Ectodermal cell (in vitro differentiated cells): ENCODE measurements at regions not wholly inside any gene's neighbourhood (a gene's known extent, or its start where the extent isn't known, plus 50 kb on each side); places are given as distances from the start of the nearest gene placed in this dataset.

Experiments
- H3K27ac ChIP-seq: 2 replicates; pipeline ENCODE4 v1.7.0; 2013; ENCODE audit warnings: mild to moderate bottlenecking, low read depth, low read length; ENCODE audit not compliant: insufficient read depth, poor library complexity, severe bottlenecking
- H3K27me3 ChIP-seq: 2 replicates; pipeline ENCODE4 v1.7.0; 2013; ENCODE audit warnings: mild to moderate bottlenecking, low read length; ENCODE audit not compliant: insufficient read depth, control insufficient read depth, poor library complexity, severe bottlenecking
- H3K36me3 ChIP-seq: one replicate; pipeline ENCODE4 v1.7.0; 2013; ENCODE audit warnings: low read length; ENCODE audit not compliant: control insufficient read depth, insufficient read depth
- H3K4me1 ChIP-seq: one replicate; pipeline ENCODE4 v1.7.0; 2013; ENCODE audit warnings: low read length; ENCODE audit not compliant: control insufficient read depth, insufficient read depth
- H3K4me3 ChIP-seq: 2 replicates; pipeline ENCODE4 v1.7.0; 2013; ENCODE audit warnings: low read depth, low read length, control low read depth; ENCODE audit not compliant: insufficient read depth
- H3K9me3 ChIP-seq: 2 replicates; pipeline ENCODE4 v1.7.0; 2013; ENCODE audit warnings: mild to moderate bottlenecking, low read length, moderate library complexity; ENCODE audit not compliant: control insufficient read depth
- WGBS, 2 experiments: methylation state at CpG; one replicate each; pipeline ENCODE4 v1.1.7; 2013; ENCODE audit warnings: missing lambda C conversion rate in 2 of 2; 5-methylcytosine and 5-hydroxymethylcytosine counted together

DNA sequence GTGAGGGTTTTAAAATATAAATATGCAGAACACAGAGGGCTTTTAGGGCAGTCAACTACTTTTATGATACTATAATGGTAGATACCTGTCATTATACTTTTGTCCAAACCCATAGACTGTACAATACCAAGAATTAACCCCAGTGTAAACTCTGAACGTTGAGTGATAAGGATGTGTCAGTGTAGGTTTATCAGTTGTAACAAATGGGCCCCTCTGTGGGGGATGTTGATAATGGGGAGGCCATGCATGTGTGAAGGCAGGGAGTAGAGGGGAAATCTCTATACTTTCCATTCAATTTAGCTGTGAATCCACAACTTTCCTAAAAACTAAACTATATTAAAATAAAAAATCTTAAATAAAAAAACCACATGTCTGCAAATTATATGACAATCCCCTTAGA, 193.5 kb upstream of the CAMK1G start:
- Histone ChIP-seq H3K36me3 (no peaks in the 10 kb centered on the region), H3K27me3 (no peaks in the 10 kb centered on the region), H3K27ac (no peak overlapping the region), H3K9me3 (no peaks in the 10 kb centered on the region), H3K4me3 (no peak overlapping the region), H3K4me1 (peaks cover 5% of the 10 kb centered on the region)
- 83 to 100% methylated on average over 1 of the region's 1 CpG for WGBS, 2 experiments

DNA sequence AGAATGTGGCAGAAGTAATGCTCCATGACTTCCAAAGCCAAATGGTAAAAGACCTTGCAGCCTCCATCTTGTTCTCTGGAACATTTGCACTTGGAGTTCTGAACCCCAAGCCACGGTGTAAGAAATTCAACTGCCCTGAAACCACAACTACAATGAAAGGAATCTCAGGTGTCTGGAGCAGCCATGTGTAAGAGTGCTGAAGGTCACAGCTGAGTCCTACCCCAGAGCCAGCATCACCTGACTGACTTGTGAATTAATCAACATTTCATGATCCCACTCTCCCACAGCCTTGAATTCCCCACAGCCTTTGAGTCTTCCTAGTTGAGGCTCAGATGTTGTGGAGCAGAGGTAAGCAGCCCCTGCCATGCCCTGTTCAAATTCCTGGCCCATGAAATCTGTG, 192.8 kb upstream of the CAMK1G start:
- WGBS, 2 experiments = 96 to 100% methylated on average over 1 of the region's 1 CpG
- H3K9me3 ChIP-seq = no peaks in the 10 kb centered on the region
- no peaks in the 10 kb centered on the region for H3K27me3 ChIP-seq
- H3K36me3 ChIP-seq = no peaks in the 10 kb centered on the region
- H3K4me3 ChIP-seq = no peak overlapping the region
- no peak overlapping the region for H3K27ac ChIP-seq
- peaks cover 13% of the 10 kb centered on the region for H3K4me1 ChIP-seq

DNA sequence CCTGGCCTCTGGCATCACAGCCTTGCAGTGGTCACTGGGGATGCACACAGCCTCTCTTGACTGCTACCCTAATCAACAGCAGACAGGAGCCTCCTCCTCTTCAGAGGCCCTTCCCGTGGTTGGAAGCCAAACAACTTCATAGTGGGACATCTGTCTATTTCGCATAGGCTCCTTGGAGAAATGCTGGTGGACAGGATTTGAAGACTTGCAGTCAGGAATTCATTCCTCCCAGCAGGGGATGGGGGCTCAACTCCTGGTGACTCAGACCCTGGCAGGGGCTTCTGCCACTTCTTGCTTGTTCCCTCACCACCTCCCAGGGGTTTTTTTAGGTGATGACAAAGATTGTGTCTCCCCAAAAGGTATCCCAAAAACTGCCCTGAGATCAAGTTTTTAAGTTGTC, 191.7 kb upstream of the CAMK1G start:
- 68 to 85% methylated on average over 2 of the region's 2 CpGs for WGBS, 2 experiments

DNA sequence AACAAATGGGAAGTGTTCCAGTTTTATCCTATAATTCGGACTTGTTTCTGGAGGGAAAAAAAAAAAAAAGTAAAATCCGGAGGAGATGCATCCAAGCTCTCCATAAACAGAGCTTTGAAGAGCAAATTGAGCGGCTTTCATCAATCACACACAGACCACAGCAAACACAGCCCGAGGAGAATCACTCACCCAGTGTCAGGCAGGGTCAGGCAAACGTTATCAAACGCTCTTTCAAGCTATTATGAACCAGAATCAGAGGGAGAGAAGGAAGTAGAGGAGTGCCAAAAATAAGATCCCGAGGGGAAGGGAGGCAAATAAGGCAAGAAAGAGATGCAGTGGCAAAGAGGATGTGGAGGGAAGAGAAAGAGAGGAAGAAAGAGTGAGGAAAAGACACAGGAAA, 188.3 kb upstream of the CAMK1G start:
- H3K9me3 ChIP-seq = no peaks in the 10 kb centered on the region
- H3K27ac ChIP-seq = no peak overlapping the region
- peaks cover 9% of the 10 kb centered on the region for H3K4me1 ChIP-seq
- 43 to 44% methylated on average over 7 of the region's 7 CpGs for WGBS, 2 experiments
- H3K27me3 ChIP-seq = no peaks in the 10 kb centered on the region
- no peaks in the 10 kb centered on the region for H3K36me3 ChIP-seq
- no peak overlapping the region for H3K4me3 ChIP-seq

More for the DNA sequence above, 191.7 kb upstream of the CAMK1G start:
- H3K27me3 ChIP-seq = no peaks in the 10 kb centered on the region
- peaks cover 15% of the 10 kb centered on the region for H3K4me1 ChIP-seq
- H3K36me3 ChIP-seq = no peaks in the 10 kb centered on the region
- no peak overlapping the region for H3K4me3 ChIP-seq
- no peak overlapping the region for H3K27ac ChIP-seq
- no peaks in the 10 kb centered on the region for H3K9me3 ChIP-seq

DNA sequence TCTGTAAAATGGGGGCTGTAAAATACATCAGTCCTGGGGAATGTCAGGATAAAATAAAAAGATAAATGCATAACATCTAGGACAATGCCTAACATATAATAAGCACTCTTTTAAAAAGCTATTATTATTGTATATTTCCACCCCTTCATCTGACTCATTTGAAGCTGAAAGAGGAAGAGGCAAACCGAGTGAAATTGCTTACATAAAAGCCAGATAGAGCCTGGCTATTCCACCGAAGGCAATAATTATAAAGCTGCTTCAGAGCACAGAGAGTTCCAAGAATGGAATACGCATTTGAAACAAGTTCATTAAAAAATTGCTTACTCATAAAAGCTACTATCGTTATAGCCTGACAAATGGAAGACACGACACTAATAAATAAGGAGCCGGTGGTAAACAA, 186.1 kb upstream of the CAMK1G start:
- peaks cover 9% of the 10 kb centered on the region for H3K4me1 ChIP-seq
- WGBS, 2 experiments = 90 to 91% methylated on average over 6 of the region's 6 CpGs

DNA sequence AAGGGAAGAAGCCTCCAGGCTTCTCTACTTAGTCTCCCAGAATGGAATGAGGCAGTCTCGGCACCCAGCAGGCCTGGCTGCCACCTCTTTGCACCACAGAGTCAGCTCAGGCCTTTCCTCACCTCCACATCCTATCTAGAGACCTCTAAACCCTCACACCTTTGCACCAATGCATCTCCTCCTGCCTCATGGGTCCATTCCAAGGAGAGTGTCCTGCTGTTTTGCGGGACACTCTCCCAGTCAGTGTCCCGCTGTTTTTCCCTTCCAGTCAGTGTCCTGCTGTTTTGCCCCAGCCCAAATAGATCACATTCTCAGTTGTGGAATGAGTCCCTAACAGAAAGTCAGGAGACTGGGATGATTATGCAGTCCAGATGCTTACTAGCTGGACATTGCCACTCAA, 185.6 kb upstream of the CAMK1G start:
- H3K4me3 ChIP-seq = no peak overlapping the region
- no peak overlapping the region for H3K27ac ChIP-seq
- H3K4me1 ChIP-seq = peaks cover 9% of the 10 kb centered on the region
- H3K27me3 ChIP-seq = no peaks in the 10 kb centered on the region
- no peaks in the 10 kb centered on the region for H3K36me3 ChIP-seq
- H3K9me3 ChIP-seq = no peaks in the 10 kb centered on the region
- WGBS, 2 experiments = 70 to 76% methylated on average over 3 of the region's 3 CpGs

More for the DNA sequence above, 186.1 kb upstream of the CAMK1G start:
- Histone ChIP-seq H3K9me3 (no peaks in the 10 kb centered on the region), H3K27me3 (no peaks in the 10 kb centered on the region), H3K4me3 (no peak overlapping the region), H3K27ac (no peak overlapping the region), H3K36me3 (no peaks in the 10 kb centered on the region)

- no peaks in the 10 kb centered on the region for H3K27me3 ChIP-seq
- H3K36me3 ChIP-seq = no peaks in the 10 kb centered on the region
- no peak overlapping the region for H3K27ac ChIP-seq
- H3K4me3 ChIP-seq = no peak overlapping the region
- WGBS, 2 experiments = 73 to 76% methylated on average over 5 of the region's 5 CpGs
- no peaks in the 10 kb centered on the region for H3K9me3 ChIP-seq
- peaks cover 9% of the 10 kb centered on the region for H3K4me1 ChIP-seq
Observed at GRCh38 chr1:209398313-209398991, 185.1 kb upstream of the CAMK1G start.

DNA sequence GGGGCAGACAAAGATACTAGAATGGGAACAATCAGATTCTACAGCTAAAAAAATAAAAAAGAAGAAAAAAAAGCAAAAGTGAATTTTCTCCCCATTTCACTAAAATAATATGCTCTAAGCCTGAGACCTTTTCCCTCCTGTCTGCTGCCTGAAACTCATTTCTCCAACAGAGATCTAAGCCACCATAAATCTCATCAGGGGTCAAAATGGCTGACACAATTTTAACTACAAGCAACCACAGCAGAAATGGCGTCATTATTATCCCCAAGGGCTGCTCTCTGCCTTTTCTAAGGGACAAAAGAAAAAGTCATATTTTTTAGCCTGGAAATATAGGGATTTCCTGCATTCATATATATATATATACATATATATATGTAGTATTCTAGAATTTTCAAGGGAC, 183.7 kb upstream of the CAMK1G start:
- 83 to 100% methylated on average over 1 of the region's 1 CpG for WGBS, 2 experiments
- peaks cover 16% of the 10 kb centered on the region for H3K4me1 ChIP-seq
- H3K27ac ChIP-seq = no peak overlapping the region
- no peaks in the 10 kb centered on the region for H3K27me3 ChIP-seq
- no peaks in the 10 kb centered on the region for H3K36me3 ChIP-seq
- H3K4me3 ChIP-seq = no peak overlapping the region
- no peaks in the 10 kb centered on the region for H3K9me3 ChIP-seq

DNA sequence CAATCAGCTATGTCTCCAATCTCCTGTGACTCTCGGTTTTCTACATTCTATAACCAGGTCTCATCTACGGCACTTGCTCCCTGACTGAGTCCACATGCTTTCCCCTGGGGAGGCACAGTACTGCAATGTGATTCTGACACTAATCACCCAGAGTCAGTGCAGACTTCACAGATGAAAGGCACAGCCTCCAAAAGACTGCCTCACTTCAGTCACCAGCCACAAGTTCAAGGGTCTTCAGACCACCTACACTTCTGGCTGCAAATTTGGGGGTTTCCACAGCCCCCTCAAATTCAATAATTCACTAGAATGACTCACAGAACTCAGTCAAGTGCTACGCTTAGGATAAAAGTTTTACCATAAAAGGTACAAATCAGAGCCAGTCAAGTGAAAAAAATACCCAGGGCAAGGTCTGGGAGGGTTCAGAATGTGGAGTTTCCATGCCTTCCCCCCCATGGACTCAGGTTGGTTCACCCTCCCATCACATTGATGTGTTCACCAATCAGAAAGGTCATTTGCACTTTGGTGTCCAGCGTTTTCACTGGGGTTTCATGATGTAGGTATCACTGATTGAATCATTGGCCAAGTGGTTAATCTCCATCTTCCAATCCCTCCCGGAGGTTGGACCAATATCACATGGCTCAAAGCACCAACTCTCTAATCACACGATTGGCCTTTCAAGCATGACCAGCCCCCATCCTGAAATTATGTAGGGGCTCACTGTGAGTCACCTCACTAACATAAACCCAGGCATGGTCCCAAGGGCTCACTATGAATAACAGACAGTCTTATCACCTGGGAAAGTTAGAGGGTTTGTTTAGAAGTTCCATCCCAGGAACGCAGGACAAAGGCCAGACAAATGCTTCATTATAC, 182.9 kb upstream of the CAMK1G start:
- Histone ChIP-seq H3K4me1 (peaks cover 18% of the 10 kb centered on the region), H3K36me3 (no peaks in the 10 kb centered on the region), H3K27ac (no peak overlapping the region), H3K27me3 (no peaks in the 10 kb centered on the region), H3K9me3 (no peaks in the 10 kb centered on the region), H3K4me3 (no peak overlapping the region)
- 92 to 95% methylated on average over 7 of the region's 7 CpGs for WGBS, 2 experiments

DNA sequence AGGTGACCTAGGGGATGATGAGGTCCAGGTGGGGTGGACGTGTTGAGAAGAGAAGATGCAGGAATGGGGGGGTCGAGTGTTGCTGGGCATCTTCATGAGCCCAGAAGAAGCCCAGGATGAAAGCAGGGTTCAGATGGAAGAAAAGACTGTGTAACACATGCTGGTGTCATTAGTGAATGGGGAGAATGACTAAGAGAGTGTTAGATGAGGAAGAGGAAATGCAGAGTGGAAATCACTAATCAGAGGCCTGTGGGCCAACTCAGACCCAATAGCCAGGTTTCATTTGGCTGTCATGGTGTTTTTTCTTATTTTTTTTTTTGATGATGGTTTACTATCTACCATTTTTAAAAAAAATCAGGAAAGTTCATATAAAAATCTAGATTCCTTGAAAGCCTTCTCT, 180.8 kb upstream of the CAMK1G start:
- Histone ChIP-seq H3K4me3 (no peak overlapping the region), H3K27ac (no peak overlapping the region), H3K4me1 (peaks cover 26% of the 10 kb centered on the region), H3K9me3 (no peaks in the 10 kb centered on the region), H3K27me3 (no peaks in the 10 kb centered on the region), H3K36me3 (no peaks in the 10 kb centered on the region)
- 88 to 91% methylated on average over 2 of the region's 2 CpGs for WGBS, 2 experiments
